ENCODE measurements at regions not wholly inside any gene's neighbourhood (a gene's known extent, or its start where the extent isn't known, plus 50 kb on each side); places are given as distances from the start of the nearest gene placed in this dataset.

DNA sequence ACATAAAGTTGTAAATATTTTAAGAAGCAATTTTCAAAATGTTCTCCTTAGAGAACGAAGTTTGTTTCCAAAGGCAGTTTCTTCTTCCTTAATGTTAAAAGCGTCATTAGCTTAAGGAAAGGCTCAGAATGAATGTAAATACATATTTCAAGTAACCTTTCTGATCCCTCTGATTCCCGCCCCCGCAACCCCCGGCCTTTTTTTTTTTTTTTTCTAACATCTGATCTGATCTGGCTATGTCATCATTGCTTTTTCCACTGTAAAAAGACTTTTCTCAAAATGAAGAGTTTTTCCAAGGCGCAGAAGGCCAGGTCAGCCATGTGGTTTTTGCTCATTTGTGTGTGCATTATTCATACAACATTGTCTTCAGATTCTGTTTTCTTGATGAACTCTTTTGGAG is 57.1 kb upstream of the MEIS1 start:
- POLR2A ChIA-PET: no interaction called here

DNA sequence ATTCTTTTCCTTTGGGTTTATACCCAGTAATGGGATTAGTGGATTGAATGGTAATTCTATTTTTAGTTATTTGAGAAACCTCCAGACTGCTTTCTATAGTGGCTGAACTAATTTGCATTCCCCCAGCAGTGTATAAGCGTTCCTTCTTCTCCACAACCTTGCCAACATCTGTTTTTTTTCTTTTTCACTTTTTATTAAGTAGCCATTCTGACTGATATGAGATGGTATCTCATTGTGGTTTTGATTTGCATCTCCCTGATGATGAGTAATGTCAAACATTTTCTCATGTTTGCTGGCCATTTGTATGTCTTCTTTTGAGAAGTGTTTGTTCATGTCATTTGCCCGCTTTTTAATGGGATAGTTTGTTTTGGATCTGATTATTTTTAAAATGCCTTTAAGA is 64.1 kb upstream of the MEIS1 start:
- peaks cover 0 to 5% (median 0%) of the 10 kb centered on the region in 3 donors for H3K9me3 ChIP-seq (ENCODE audit: control extremely low read depth in 1 of 3, control insufficient read depth in 2 of 3, insufficient read depth in 1 of 3, low read length in 2 of 3)
- ATAC-seq (ENCODE audit: low read depth) (no peak), DNase-seq (no peak)
- no peaks in the 10 kb centered on the region for H3K9me3 Mint-ChIP-seq (ENCODE audit: insufficient read depth)
- H3K4me2 ChIP-seq (replicated peaks; ENCODE audit: low read depth, low read length, poor library complexity, severe bottlenecking): no peak overlapping the region
- WGBS (ENCODE audit: insufficient coverage): no CpG with 5 or more reads among the region's 2 CpGs
- no peak overlapping the region for H3K27ac Mint-ChIP-seq
- ChIA-PET CTCF (no interaction called here), POLR2A (no interaction called here)
- no peak overlapping the region for H3K4me3 ChIP-seq (ENCODE audit: control extremely low read depth in 1 of 5, extremely low read depth in 1 of 5, insufficient read depth in 1 of 5, low read depth in 2 of 5, low read length in 4 of 5)
- H3K27me3 ChIP-seq (replicated peaks in 1 of 4; ENCODE audit: control extremely low read depth in 1 of 4, control insufficient read depth in 3 of 4, insufficient read depth in 4 of 4, low read length in 3 of 4): no peaks in the 10 kb centered on the region
- no peaks in the 10 kb centered on the region for H3K79me2 ChIP-seq (ENCODE audit: control insufficient read depth, insufficient read depth, low read length)
- no peak for TF ChIP-seq EZH2 (IDR thresholded peaks at IDR 0.05; ENCODE audit: borderline replicate concordance, insufficient read depth, low read depth, low read length, poor library complexity, severe bottlenecking)
- TF ChIP-seq, protein P1, sequence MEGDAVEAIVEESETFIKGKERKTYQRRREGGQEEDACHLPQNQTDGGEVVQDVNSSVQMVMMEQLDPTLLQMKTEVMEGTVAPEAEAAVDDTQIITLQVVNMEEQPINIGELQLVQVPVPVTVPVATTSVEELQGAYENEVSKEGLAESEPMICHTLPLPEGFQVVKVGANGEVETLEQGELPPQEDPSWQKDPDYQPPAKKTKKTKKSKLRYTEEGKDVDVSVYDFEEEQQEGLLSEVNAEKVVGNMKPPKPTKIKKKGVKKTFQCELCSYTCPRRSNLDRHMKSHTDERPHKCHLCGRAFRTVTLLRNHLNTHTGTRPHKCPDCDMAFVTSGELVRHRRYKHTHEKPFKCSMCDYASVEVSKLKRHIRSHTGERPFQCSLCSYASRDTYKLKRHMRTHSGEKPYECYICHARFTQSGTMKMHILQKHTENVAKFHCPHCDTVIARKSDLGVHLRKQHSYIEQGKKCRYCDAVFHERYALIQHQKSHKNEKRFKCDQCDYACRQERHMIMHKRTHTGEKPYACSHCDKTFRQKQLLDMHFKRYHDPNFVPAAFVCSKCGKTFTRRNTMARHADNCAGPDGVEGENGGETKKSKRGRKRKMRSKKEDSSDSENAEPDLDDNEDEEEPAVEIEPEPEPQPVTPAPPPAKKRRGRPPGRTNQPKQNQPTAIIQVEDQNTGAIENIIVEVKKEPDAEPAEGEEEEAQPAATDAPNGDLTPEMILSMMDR (IDR thresholded peaks at IDR 0.05): no peak
- H3K4me1 ChIP-seq (ENCODE audit: control insufficient read depth in 2 of 2, insufficient read depth in 2 of 2, low read length in 2 of 2): no peaks in the 10 kb centered on the region
- no peak overlapping the region for H3K27ac ChIP-seq (ENCODE audit: low read length in 2 of 2)
- intact Hi-C loops (cut with micrococcal nuclease): no loop called here
- no peaks in the 10 kb centered on the region for H3K27me3 Mint-ChIP-seq
- H3K36me3 ChIP-seq (replicated peaks in 1 of 2; ENCODE audit: control extremely low read depth in 1 of 2, control insufficient read depth in 1 of 2, extremely low read depth in 1 of 2, insufficient read depth in 2 of 2, low read length in 1 of 2): no peaks in the 10 kb centered on the region
- no peak overlapping the region for H3K9ac ChIP-seq (ENCODE audit: low read length)
- H4K20me1 ChIP-seq (ENCODE audit: control insufficient read depth, insufficient read depth, low read length, poor library complexity, severe bottlenecking): no peaks in the 10 kb centered on the region
- H3K4me1 Mint-ChIP-seq: no peaks in the 10 kb centered on the region
- no peak overlapping the region for H3K4me3 Mint-ChIP-seq
- H2AFZ ChIP-seq (ENCODE audit: insufficient read depth, low read depth, low read length, poor library complexity, severe bottlenecking): no peak overlapping the region

More for the DNA sequence above, 57.1 kb upstream of the MEIS1 start:
- intact Hi-C loops (cut with micrococcal nuclease): no loop called here
- Histone ChIP-seq H3K4me3 (ENCODE audit: control extremely low read depth in 1 of 5, extremely low read depth in 1 of 5, insufficient read depth in 1 of 5, low read depth in 2 of 5, low read length in 4 of 5) (no peak overlapping the region), H3K27ac (ENCODE audit: low read length in 2 of 2) (no peak overlapping the region), H3K4me1 (ENCODE audit: control insufficient read depth in 2 of 2, insufficient read depth in 2 of 2, low read length in 2 of 2) (no peaks in the 10 kb centered on the region), H4K20me1 (ENCODE audit: control insufficient read depth, insufficient read depth, low read length, poor library complexity, severe bottlenecking) (no peaks in the 10 kb centered on the region), H3K79me2 (ENCODE audit: control insufficient read depth, insufficient read depth, low read length) (no peaks in the 10 kb centered on the region), H3K9ac (ENCODE audit: low read length) (no peak overlapping the region), H3K36me3 (replicated peaks in 1 of 2; ENCODE audit: control extremely low read depth in 1 of 2, control insufficient read depth in 1 of 2, extremely low read depth in 1 of 2, insufficient read depth in 2 of 2, low read length in 1 of 2) (no peaks in the 10 kb centered on the region), H3K9me3 (ENCODE audit: control extremely low read depth in 1 of 3, control insufficient read depth in 2 of 3, insufficient read depth in 1 of 3, low read length in 2 of 3) (no peaks in the 10 kb centered on the region), H3K27me3 (replicated peaks in 1 of 4; ENCODE audit: control extremely low read depth in 1 of 4, control insufficient read depth in 3 of 4, insufficient read depth in 4 of 4, low read length in 3 of 4) (peaks cover 0 to 3% (median 0%) of the 10 kb centered on the region in 4 experiments), H3K4me2 (replicated peaks; ENCODE audit: low read depth, low read length, poor library complexity, severe bottlenecking) (no peak overlapping the region), H2AFZ (ENCODE audit: insufficient read depth, low read depth, low read length, poor library complexity, severe bottlenecking) (no peak overlapping the region)
- Mint-ChIP-seq H3K27me3 (no peaks in the 10 kb centered on the region), H3K4me3 (no peak overlapping the region), H3K4me1 (no peaks in the 10 kb centered on the region), H3K9me3 (ENCODE audit: insufficient read depth) (no peaks in the 10 kb centered on the region), H3K27ac (no peak overlapping the region)
- DNase-seq: no peak
- WGBS (ENCODE audit: insufficient coverage): no CpG with 5 or more reads among the region's 6 CpGs
- no peak for TF ChIP-seq EZH2 (IDR thresholded peaks at IDR 0.05; ENCODE audit: borderline replicate concordance, insufficient read depth, low read depth, low read length, poor library complexity, severe bottlenecking)
- TF ChIP-seq, protein P1 (IDR thresholded peaks at IDR 0.05): no peak
- CTCF ChIA-PET: no interaction called here
- no peak for ATAC-seq (ENCODE audit: low read depth)

Measured in B cell (primary cell).